ENCODE measurements at regions not wholly inside any gene's neighbourhood (a gene's known extent, or its start where the extent isn't known, plus 50 kb on each side); places are given as distances from the start of the nearest gene placed in this dataset.

GRCh38 chr12:125742413-125742812, 677.2 kb downstream of the AACS start:
- WGBS, 2 experiments (ENCODE audit: low coverage in 1 of 2, low lambda C conversion rate in 2 of 2, missing lambda C conversion rate in 2 of 2), result 21 to 22% methylated on average over 8 of the region's 8 CpGs
- in situ Hi-C loops (cut with MboI), result no loop called here
- no peak overlapping the region for H3K9ac ChIP-seq
- no peak overlapping the region for H2AFZ ChIP-seq
- H3K9me2 ChIP-seq (ENCODE audit: insufficient read depth), result no peaks in the 10 kb centered on the region
- no peaks in the 10 kb centered on the region for H3K9me3 ChIP-seq (ENCODE audit: low read depth)
- H3K27ac ChIP-seq, result no peak overlapping the region
- TF ChIP-seq EZH2 (IDR thresholded peaks at IDR 0.05; ENCODE audit: insufficient read depth, poor library complexity, severe bottlenecking) (no peak), EZH2phosphoT487 (IDR thresholded peaks at IDR 0.05; ENCODE audit: insufficient read depth, low read depth) (no peak)
- H4K20me1 ChIP-seq (ENCODE audit: insufficient read depth), result no peaks in the 10 kb centered on the region
- DNase-seq, result no peak
- H3K4me3 ChIP-seq, result no peak overlapping the region
- H3K27me3 ChIP-seq (replicated peaks; ENCODE audit: insufficient read depth), result no peaks in the 10 kb centered on the region
- H3K4me2 ChIP-seq (ENCODE audit: unreplicated experiment), result no peak overlapping the region
- no peaks in the 10 kb centered on the region for H3K4me1 ChIP-seq (ENCODE audit: insufficient read depth)
- H3F3A ChIP-seq (ENCODE audit: insufficient read depth), result no peaks in the 10 kb centered on the region
- no peaks in the 10 kb centered on the region for H3K79me2 ChIP-seq (ENCODE audit: insufficient read depth)
- H3K36me3 ChIP-seq (ENCODE audit: low read depth), result no peaks in the 10 kb centered on the region

GRCh38 chr12:125744201-125744600, 679.0 kb downstream of the AACS start:
- Histone ChIP-seq H3K27me3 (replicated peaks; ENCODE audit: insufficient read depth) (no peaks in the 10 kb centered on the region), H3K9me3 (ENCODE audit: low read depth) (no peaks in the 10 kb centered on the region), H3K36me3 (ENCODE audit: low read depth) (no peaks in the 10 kb centered on the region), H2AFZ (no peak overlapping the region), H3K4me3 (no peak overlapping the region), H3K27ac (no peak overlapping the region), H3K9ac (no peak overlapping the region), H4K20me1 (ENCODE audit: insufficient read depth) (no peaks in the 10 kb centered on the region), H3K9me2 (ENCODE audit: insufficient read depth) (no peaks in the 10 kb centered on the region), H3K4me2 (ENCODE audit: unreplicated experiment) (no peak overlapping the region), H3K79me2 (ENCODE audit: insufficient read depth) (no peaks in the 10 kb centered on the region), H3F3A (ENCODE audit: insufficient read depth) (no peaks in the 10 kb centered on the region), H3K4me1 (ENCODE audit: insufficient read depth) (no peaks in the 10 kb centered on the region)
- 56 to 62% methylated on average over 4 of the region's 4 CpGs for WGBS, 2 experiments (ENCODE audit: low coverage in 1 of 2, low lambda C conversion rate in 2 of 2, missing lambda C conversion rate in 2 of 2)
- DNase-seq, result no peak
- no peak for TF ChIP-seq EZH2phosphoT487 (IDR thresholded peaks at IDR 0.05; ENCODE audit: insufficient read depth, low read depth)
- TF ChIP-seq EZH2 (IDR thresholded peaks at IDR 0.05; ENCODE audit: insufficient read depth, poor library complexity, severe bottlenecking), result no peak
- in situ Hi-C loops (cut with MboI), result no loop called here

GRCh38 chr12:125755512-125755911, 690.3 kb downstream of the AACS start:
- Histone ChIP-seq H3K9me3 (ENCODE audit: low read depth) (no peaks in the 10 kb centered on the region), H3K4me2 (ENCODE audit: unreplicated experiment) (no peak overlapping the region), H3K9ac (no peak overlapping the region), H3K27me3 (replicated peaks; ENCODE audit: insufficient read depth) (no peaks in the 10 kb centered on the region), H4K20me1 (ENCODE audit: insufficient read depth) (no peaks in the 10 kb centered on the region), H3K4me3 (no peak overlapping the region), H3K36me3 (ENCODE audit: low read depth) (no peaks in the 10 kb centered on the region), H3K79me2 (ENCODE audit: insufficient read depth) (no peaks in the 10 kb centered on the region), H3K27ac (no peak overlapping the region), H3K4me1 (ENCODE audit: insufficient read depth) (no peaks in the 10 kb centered on the region), H3F3A (ENCODE audit: insufficient read depth) (no peaks in the 10 kb centered on the region), H3K9me2 (ENCODE audit: insufficient read depth) (no peaks in the 10 kb centered on the region), H2AFZ (no peak overlapping the region)
- in situ Hi-C loops (cut with MboI), result no loop called here
- WGBS, 2 experiments (ENCODE audit: low coverage in 1 of 2, low lambda C conversion rate in 2 of 2, missing lambda C conversion rate in 2 of 2), result 31 to 51% methylated on average over 1 to 2 of the region's 2 CpGs
- DNase-seq, result no peak
- TF ChIP-seq EZH2 (IDR thresholded peaks at IDR 0.05; ENCODE audit: insufficient read depth, poor library complexity, severe bottlenecking) (no peak), EZH2phosphoT487 (IDR thresholded peaks at IDR 0.05; ENCODE audit: insufficient read depth, low read depth) (no peak)

- no peak for DNase-seq
- in situ Hi-C loops (cut with MboI), result no loop called here
- Histone ChIP-seq H3K9me2 (ENCODE audit: insufficient read depth) (no peaks in the 10 kb centered on the region), H4K20me1 (ENCODE audit: insufficient read depth) (no peaks in the 10 kb centered on the region), H2AFZ (no peak overlapping the region), H3K4me2 (ENCODE audit: unreplicated experiment) (no peak overlapping the region), H3K27ac (no peak overlapping the region), H3K36me3 (ENCODE audit: low read depth) (no peaks in the 10 kb centered on the region), H3K4me1 (ENCODE audit: insufficient read depth) (no peaks in the 10 kb centered on the region), H3K79me2 (ENCODE audit: insufficient read depth) (no peaks in the 10 kb centered on the region), H3K4me3 (no peak overlapping the region), H3K27me3 (replicated peaks; ENCODE audit: insufficient read depth) (no peaks in the 10 kb centered on the region), H3K9me3 (ENCODE audit: low read depth) (no peaks in the 10 kb centered on the region), H3K9ac (no peak overlapping the region), H3F3A (ENCODE audit: insufficient read depth) (no peaks in the 10 kb centered on the region)
- WGBS, 2 experiments (ENCODE audit: low coverage in 1 of 2, low lambda C conversion rate in 2 of 2, missing lambda C conversion rate in 2 of 2), result 16 to 22% methylated on average over 5 of the region's 5 CpGs
- no peak for TF ChIP-seq EZH2 (IDR thresholded peaks at IDR 0.05; ENCODE audit: insufficient read depth, poor library complexity, severe bottlenecking)
- TF ChIP-seq EZH2phosphoT487 (IDR thresholded peaks at IDR 0.05; ENCODE audit: insufficient read depth, low read depth), result no peak
Observed at GRCh38 chr12:125766091-125766490, 700.9 kb downstream of the AACS start.

GRCh38 chr12:125772403-125772802, 707.2 kb downstream of the AACS start:
- H3K27ac ChIP-seq, result no peak overlapping the region
- no peak overlapping the region for H3K4me3 ChIP-seq
- no peaks in the 10 kb centered on the region for H3K9me2 ChIP-seq (ENCODE audit: insufficient read depth)
- H3K36me3 ChIP-seq (ENCODE audit: low read depth), result no peaks in the 10 kb centered on the region
- in situ Hi-C loops (cut with MboI), result no loop called here
- no peaks in the 10 kb centered on the region for H3K27me3 ChIP-seq (replicated peaks; ENCODE audit: insufficient read depth)
- no peak overlapping the region for H2AFZ ChIP-seq
- H3K9ac ChIP-seq, result no peak overlapping the region
- no peaks in the 10 kb centered on the region for H4K20me1 ChIP-seq (ENCODE audit: insufficient read depth)
- no peaks in the 10 kb centered on the region for H3F3A ChIP-seq (ENCODE audit: insufficient read depth)
- TF ChIP-seq EZH2phosphoT487 (IDR thresholded peaks at IDR 0.05; ENCODE audit: insufficient read depth, low read depth), result no peak
- TF ChIP-seq EZH2 (IDR thresholded peaks at IDR 0.05; ENCODE audit: insufficient read depth, poor library complexity, severe bottlenecking), result no peak
- no peaks in the 10 kb centered on the region for H3K79me2 ChIP-seq (ENCODE audit: insufficient read depth)
- whole genome bisulfite sequencing, 2 experiments (ENCODE audit: low coverage in 1 of 2, low lambda C conversion rate in 2 of 2, missing lambda C conversion rate in 2 of 2), result 25 to 31% methylated on average over 2 of the region's 2 CpGs
- H3K9me3 ChIP-seq (ENCODE audit: low read depth), result peaks cover 3% of the 10 kb centered on the region
- H3K4me2 ChIP-seq (ENCODE audit: unreplicated experiment), result no peak overlapping the region
- H3K4me1 ChIP-seq (ENCODE audit: insufficient read depth), result no peaks in the 10 kb centered on the region
- DNase-seq, result no peak

All from GM23248 (cell line).